Fibroblast of mammary gland (primary cell): ENCODE measurements at regions not wholly inside any gene's neighbourhood (a gene's known extent, or its start where the extent isn't known, plus 50 kb on each side); places are given as distances from the start of the nearest gene placed in this dataset.

Experiments
- DNase-seq: peaks from one replicate; pipeline ENCODE4 v3.0.0-alpha.2; 2010; ENCODE audit warnings: low read depth
- H3K4me3 ChIP-seq: 2 replicates; pipeline ENCODE4 v1.5.1; 2011; ENCODE audit warnings: low read depth, mild to moderate bottlenecking, low read length, moderate library complexity; ENCODE audit not compliant: control insufficient read depth
- CTCF ChIP-seq: conservative IDR thresholded peaks from 2 replicates; pipeline ENCODE4 v1.5.1; 2011; ENCODE audit warnings: low read depth, low read length, inconsistent platforms; ENCODE audit not compliant: control insufficient read depth, insufficient read depth

DNA sequence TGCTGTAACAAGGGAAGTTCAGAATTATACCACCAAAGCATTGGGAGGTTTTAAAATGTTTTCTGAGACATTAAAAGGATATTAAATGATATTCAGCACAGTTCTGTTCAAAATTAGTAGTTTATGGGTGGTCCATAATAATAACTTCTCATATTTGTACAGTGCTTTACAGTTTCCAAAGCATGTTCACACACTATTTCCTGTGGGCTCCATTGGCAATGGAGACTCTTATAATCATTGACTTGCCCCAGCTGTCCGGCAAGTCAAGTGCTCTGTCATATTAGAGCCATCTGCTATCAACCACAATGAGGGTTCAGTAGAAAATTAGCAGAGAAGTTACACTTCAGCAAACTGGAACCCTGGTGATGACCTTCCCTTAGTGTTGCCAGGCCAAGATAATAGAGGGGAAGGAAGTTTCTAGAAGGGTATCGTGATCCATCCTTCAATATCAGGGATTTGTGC lies 526.6 kb upstream of the CCDC196 start:
- DNase-seq: no peak
- no peak overlapping the region for H3K4me3 ChIP-seq
- no peak for TF ChIP-seq CTCF

GRCh38 chr14:65961004-65961403 lies 525.2 kb upstream of the CCDC196 start:
- TF ChIP-seq CTCF: peak; percentile 80
- no peak overlapping the region for H3K4me3 ChIP-seq
- peak; percentile 62 for DNase-seq

GRCh38 chr14:65962952-65963351 lies 523.2 kb upstream of the CCDC196 start:
- no peak overlapping the region for H3K4me3 ChIP-seq
- DNase-seq: no peak
- no peak for TF ChIP-seq CTCF

DNA sequence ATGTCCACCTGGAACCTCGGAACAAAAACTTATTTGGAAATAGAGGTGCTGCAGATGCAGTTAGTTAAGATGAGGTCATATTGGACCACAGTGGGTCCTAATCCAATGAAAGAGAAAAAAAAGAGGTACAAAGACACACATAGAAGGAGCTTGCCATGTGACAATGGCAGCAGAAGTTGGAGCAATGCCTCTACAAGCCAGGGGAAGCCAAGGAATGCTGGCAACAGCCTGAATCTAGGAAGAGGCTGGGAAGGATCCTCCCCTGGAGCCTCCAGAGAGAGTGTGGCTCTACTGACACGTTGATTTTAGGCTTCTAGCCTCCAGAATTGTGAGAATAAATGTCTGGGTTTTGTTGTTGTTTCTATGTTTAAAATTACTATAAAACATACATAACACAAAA lies 521.8 kb upstream of the CCDC196 start:
- DNase-seq: no peak
- TF ChIP-seq CTCF: no peak
- H3K4me3 ChIP-seq: no peak overlapping the region

GRCh38 chr14:65966188-65966587 lies 520.0 kb upstream of the CCDC196 start:
- DNase-seq: no peak
- no peak for TF ChIP-seq CTCF
- no peak overlapping the region for H3K4me3 ChIP-seq

- no peak for TF ChIP-seq CTCF
- DNase-seq: peak; percentile 10
- H3K4me3 ChIP-seq: no peak overlapping the region
Measured at GRCh38 chr14:65972346-65972870, 513.8 kb upstream of the CCDC196 start.

GRCh38 chr14:65972891-65973290 lies 513.3 kb upstream of the CCDC196 start:
- TF ChIP-seq CTCF: no peak
- DNase-seq: peak; percentile 55
- no peak overlapping the region for H3K4me3 ChIP-seq
